ENCODE measurements at regions not wholly inside any gene's neighbourhood (a gene's known extent, or its start where the extent isn't known, plus 50 kb on each side); places are given as distances from the start of the nearest gene placed in this dataset.

GRCh38 chr17:27233776-27234175 is 60.1 kb upstream of the WSB1 start:
- Histone ChIP-seq H3K4me1 (ENCODE audit: control insufficient read depth in 4 of 4, insufficient read depth in 4 of 4, low read length in 3 of 4) (peaks cover 0 to 4% (median 1%) of the 10 kb centered on the region in 4 donors), H3K27me3 (ENCODE audit: control insufficient read depth in 4 of 4, insufficient read depth in 4 of 4, low read length in 3 of 4) (no peaks in the 10 kb centered on the region), H3K36me3 (ENCODE audit: control insufficient read depth in 4 of 4, insufficient read depth in 3 of 4, low read depth in 1 of 4, low read length in 3 of 4) (no peaks in the 10 kb centered on the region), H3K27ac (ENCODE audit: low read depth in 1 of 2, low read length in 2 of 2) (no peak overlapping the region), H3K4me3 (ENCODE audit: low read depth in 1 of 3, low read length in 3 of 3) (no peak overlapping the region), H3K9ac (ENCODE audit: low read depth in 1 of 2, low read length in 2 of 2) (no peak overlapping the region), H3K9me3 (ENCODE audit: control insufficient read depth in 4 of 4, low read length in 3 of 4) (no peaks in the 10 kb centered on the region)
- TF ChIP-seq REST (IDR thresholded peaks at IDR 0.05) (no peak), ZBTB33 (IDR thresholded peaks at IDR 0.05) (no peak), EGR1 (IDR thresholded peaks at IDR 0.05; ENCODE audit: low read depth in 2 of 2) (no peak), FOXA1 (IDR thresholded peaks at IDR 0.05) (no peak), RAD21 (IDR thresholded peaks at IDR 0.05) (no peak), JUND (IDR thresholded peaks at IDR 0.05) (no peak), HNF4G (IDR thresholded peaks at IDR 0.05) (no peak), RXRA (IDR thresholded peaks at IDR 0.05) (no peak), NR2F2 (IDR thresholded peaks at IDR 0.05) (no peak), TAF1 (conservative IDR thresholded peaks at IDR 0.05) (no peak), YY1 (IDR thresholded peaks at IDR 0.05) (no peak), CTCF (IDR thresholded peaks at IDR 0.05; ENCODE audit: low read depth, low read length, missing input control) (no peak), HNF4A (conservative IDR thresholded peaks at IDR 0.05) (no peak), ATF3 (IDR thresholded peaks at IDR 0.05) (no peak), MAX (IDR thresholded peaks at IDR 0.05) (no peak), SP1 (IDR thresholded peaks at IDR 0.05) (no peak), FOXA2 (IDR thresholded peaks at IDR 0.05) (no peak), GABPA (IDR thresholded peaks at IDR 0.05 in 1 of 2, conservative IDR thresholded peaks at IDR 0.05 in 1 of 2) (no peak)
- DNase-seq (ENCODE audit: low spot score), result no peak
- 64% methylated on average over 5 of the region's 5 CpGs for WGBS

All from liver (tissue), 8 donors.